ENCODE measurements at regions not wholly inside any gene's neighbourhood (a gene's known extent, or its start where the extent isn't known, plus 50 kb on each side); places are given as distances from the start of the nearest gene placed in this dataset.
"Not testable (repeated sequence)": the region's sequence is repeated elsewhere in the genome, so short reads cannot be mapped to it uniquely, and the experiment has no call there.

DNA sequence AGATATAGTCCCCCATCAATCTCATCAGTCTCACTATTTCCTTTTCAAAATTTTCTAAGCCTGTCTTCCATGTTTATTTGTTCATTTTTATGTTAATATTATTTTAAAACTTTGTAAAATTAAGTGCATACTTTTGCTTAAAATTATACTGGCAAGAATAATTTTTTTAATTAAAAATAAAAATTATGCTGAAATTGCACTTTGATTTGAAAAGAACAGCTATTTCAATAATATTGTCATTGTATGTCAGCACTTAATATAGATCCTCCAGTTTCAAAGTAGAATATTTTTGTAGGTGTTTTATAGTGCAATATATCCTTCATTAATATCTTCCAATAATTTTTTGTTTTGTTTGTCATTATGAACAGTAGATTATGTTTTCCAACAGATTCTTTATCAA lies 99.0 kb upstream of the MAGI2 start:
- DNase-seq (ENCODE audit: low read depth): no peak

GRCh38 chr7:79548727-79549126 lies 95.3 kb upstream of the MAGI2 start:
- DNase-seq (ENCODE audit: low read depth): no peak

- no peak for DNase-seq (ENCODE audit: low read depth)
These were observed 93.7 kb upstream of the MAGI2 start for GRCh38 chr7:79547132-79547531.

DNA sequence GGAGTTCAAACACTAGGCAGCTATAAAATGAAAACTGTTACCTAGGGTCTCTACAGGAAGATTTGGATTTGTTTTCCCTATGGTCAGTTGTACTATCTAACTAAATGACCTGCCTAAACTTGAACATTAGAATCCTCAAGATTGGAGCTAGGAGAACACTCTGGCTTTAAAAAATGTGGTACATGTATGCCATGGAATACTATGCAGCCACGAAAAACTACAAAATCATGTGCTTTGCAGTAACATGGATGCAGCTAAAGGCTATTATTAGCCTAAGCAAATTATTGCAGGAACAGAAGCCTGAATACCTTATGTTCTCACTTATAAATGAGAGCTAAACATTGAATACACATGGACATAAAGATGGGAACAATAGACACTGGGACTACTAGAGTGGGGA lies 87.1 kb upstream of the MAGI2 start:
- no peak for DNase-seq (ENCODE audit: low read depth)

DNA sequence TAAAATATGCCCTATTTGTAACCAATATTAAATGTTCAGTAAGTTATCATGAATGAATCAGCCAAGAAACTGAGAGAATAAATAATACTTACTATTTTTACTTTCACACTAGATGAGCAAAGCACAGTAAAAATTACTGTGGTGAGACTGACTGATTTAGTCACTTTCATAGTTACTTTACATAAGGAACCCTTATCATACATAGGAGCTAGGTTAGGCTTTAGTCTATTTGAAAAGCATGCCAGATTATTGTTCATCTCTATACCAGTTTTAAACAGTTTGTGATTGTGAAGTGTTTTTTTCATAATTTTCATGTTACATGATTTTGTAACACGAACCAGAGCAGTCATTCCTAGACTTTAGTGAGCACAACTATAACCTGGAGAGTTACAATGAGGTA lies 80.7 kb upstream of the MAGI2 start:
- DNase-seq (ENCODE audit: low read depth): no peak

DNA sequence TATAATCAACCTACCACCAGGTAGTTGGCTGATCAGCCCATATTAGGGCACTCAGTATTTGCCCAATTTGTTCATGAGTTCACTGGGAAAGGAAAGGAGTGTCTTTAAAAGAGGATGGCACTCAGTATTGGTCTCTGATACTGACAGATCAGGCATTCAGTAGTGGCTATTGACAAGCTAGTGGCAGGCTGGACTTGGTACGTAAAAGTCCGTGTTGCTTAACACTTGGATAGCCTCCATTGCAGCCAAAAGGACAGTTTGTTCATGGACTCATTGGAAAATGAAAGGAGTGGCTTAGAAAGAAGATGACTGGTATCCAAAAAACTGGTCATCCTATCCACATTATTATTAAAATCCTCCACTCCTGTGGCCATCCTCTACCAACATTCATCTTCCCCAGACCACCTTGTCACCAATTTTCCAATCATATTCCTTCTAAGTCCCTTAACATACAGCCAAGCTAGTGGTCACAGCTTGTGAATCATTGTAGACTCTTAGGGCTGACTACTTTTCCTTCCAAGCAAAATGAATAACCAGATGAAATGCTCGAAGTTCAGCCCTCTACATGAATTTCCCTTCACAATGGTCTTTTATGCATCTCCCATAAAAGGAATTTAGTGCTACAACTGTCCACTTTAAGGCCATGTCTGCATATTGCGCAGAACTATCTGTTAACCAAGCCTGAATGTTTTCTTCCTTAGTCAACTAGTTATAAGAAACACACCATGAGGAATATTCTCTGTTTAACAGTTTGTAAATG lies 78.6 kb upstream of the MAGI2 start:
- no peak for DNase-seq (ENCODE audit: low read depth)

DNA sequence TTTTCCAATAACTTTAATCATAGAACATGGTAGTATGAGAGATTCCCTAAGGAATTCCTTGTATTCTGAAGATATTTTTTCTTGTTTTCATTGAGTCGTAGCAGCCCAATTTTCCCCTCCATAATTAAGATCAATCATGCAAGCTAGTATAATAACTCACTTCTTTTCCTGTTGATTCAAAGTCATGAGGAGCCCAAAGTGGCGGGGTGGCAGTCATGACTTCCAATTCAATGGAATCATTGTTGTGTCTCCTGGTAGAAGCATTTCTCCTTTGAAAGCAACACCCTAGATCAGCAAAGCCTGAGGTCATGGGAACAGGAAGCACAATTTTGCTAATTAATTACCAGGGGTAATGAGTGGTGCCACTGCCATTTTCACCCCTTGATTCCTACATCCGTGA lies 77.6 kb upstream of the MAGI2 start:
- no peak for DNase-seq (ENCODE audit: low read depth)

GRCh38 chr7:79529881-79530235 lies 76.4 kb upstream of the MAGI2 start:
- DNase-seq (ENCODE audit: low read depth): no peak

GRCh38 chr7:79529214-79529880 lies 75.9 kb upstream of the MAGI2 start:
- no peak for DNase-seq (ENCODE audit: low read depth)

GRCh38 chr7:79528421-79528820 lies 75.0 kb upstream of the MAGI2 start:
- DNase-seq (ENCODE audit: low read depth): no peak

GRCh38 chr7:79524048-79524447 lies 70.6 kb upstream of the MAGI2 start:
- DNase-seq (ENCODE audit: low read depth): no peak

DNA sequence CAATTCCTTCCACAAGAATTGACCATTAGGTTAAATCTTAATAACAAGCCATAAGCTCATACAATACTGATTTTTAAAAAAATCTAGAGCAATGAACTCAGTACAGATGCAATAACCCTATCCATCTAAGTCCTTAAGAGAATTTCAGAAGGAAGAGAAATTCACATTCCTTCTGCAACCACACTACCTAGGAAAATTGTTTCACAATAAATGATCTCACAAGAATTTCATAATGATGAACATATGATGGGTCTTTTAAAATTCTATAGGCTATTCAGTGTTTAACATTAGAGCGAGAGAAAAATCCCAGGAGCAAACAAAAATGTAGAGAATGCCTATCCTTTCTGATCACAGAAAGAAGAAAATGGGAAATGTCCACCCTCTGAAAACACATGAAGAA lies 70.0 kb upstream of the MAGI2 start:
- DNase-seq (ENCODE audit: low read depth): no peak

GRCh38 chr7:79520543-79520942 lies 67.1 kb upstream of the MAGI2 start:
- no peak for DNase-seq (ENCODE audit: low read depth)

DNA sequence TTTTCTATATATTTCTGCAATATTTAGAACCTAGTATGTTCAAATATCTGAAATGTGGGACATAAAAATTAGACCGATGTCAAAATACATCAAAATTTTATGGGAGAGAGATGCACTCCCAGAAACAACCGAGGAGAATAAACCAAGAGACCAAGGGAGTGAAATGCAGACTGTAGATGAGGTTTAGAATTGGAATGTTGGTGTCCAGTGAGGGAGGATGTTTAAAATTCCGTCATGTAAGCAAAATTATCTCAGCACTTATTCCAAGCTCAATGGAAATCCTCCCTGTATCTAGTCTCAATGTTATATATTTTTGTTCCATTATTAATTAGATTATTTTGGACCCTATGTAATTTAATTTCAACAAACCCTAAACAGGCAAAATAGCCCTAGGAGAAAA lies 61.9 kb upstream of the MAGI2 start:
- no peak for DNase-seq (ENCODE audit: low read depth)

DNA sequence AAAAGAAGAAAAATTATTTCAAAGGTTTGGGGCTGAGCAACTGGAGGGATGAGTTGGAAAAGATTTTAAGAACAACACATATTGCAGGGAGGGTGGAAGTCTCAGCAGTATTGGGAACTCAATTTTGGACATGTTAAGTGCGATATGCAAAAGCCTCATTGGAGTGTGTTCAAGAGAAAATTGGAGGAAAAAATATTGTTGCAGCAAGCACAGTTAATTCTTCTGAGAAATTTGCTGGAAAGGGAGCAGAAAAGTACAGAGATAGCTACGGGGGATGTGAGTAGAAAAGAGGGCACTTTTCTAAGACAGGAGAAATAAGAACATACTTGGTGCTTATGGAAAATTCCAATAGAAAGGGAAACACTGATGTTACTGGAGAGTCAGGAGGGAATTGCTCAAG lies 59.8 kb upstream of the MAGI2 start:
- no peak for DNase-seq (ENCODE audit: low read depth)

- no peak for DNase-seq (ENCODE audit: low read depth)
These were observed 58.8 kb upstream of the MAGI2 start for GRCh38 chr7:79512261-79512660.

DNA sequence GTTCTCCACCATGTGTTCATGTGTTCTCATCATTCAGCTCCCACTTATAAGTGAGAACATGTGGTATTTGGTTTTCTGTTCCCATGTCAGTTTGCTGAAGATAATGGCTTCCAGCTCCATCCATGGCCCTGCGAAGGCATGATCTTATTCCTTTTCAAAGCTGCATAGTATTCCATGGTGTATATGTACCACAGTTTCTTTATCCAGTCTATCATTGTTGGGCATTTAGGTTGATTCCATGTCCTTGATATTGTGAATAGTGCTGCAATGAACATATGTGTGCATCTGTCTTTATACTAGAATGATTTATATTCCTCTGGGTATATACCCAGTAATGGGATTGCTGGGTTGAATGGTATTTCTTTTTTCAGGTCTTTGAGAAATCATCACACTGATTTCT lies 57.6 kb upstream of the MAGI2 start:
- not testable (repeated sequence) for DNase-seq (ENCODE audit: low read depth)

DNA sequence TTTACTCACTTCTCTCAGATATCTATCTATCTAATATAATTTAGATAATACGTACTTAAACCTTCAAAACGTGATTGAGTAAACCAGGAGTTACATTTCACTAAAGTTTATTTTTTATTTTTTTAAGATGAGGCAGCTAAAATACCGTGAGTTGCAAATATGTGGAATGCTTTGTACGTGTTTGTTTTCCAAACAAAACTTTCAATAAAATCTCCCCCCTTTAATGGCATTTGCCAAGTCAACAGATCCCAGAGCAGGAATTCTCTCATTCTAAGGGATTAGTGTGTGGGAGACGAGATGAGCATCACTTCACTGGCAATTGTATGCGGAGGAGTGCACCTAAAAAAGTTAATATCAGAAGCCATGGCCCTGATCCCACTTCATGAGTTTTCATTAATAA lies 53.7 kb upstream of the MAGI2 start:
- no peak for DNase-seq (ENCODE audit: low read depth)

DNA sequence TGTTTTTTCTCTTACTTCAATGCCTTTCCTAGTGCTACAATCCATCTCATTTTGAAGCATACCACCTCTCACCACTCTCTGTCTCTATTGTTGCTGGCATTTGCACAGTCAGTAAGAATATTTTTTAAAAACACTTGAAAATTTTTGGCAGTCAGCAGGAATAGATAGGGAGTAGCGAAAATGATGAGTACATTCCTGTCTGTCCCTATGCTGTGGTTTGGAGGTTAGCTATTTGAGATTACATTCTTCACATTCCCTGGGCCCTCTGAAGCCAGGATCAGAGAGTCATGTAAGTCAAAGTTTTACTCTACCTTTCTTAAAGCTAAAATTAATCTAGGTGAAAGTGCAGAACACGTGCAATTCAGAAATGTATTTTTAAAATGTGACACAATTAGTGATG lies 53.0 kb upstream of the MAGI2 start:
- no peak for DNase-seq (ENCODE audit: low read depth)

DNA sequence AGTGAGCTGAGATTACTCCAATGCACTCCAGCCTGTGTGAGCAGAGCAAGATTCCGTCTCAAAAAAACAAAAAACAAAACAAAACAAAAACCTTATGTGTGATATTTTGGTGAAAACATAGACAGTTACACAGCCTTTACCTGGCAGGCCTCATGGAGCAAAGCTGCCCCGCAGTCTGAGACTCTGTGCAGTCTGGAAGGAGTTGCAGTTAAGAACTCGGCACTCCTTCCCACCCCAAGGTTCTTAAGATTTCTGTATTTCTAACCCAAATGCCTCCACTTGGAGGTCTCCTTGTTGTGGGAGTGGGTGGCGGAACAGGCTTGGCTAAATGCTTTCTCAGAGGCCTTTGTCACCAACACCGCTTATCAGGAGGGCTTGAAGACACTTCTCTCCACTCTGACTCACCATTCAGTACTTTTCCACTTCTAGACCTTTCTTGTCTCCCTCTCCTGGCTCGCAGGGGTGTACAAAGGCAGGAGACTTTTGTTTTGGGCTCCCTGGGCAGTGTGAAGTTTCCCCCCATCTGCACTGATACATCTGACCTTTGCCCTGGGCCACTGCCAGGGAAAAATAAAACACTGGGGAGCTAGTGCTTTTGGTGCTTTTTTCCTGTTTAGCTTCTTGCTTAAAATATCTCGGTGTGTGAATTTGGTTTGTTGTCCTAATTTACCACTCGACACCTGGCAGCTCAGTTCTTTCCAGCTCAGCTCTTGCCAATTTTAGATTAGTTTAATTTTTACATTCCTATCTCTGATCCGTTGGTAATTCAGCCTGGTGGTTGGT lies 51.3 kb upstream of the MAGI2 start:
- DNase-seq (ENCODE audit: low read depth): no peak
